GM21825 (cell line): ENCODE measurements at regions not wholly inside any gene's neighbourhood (a gene's known extent, or its start where the extent isn't known, plus 50 kb on each side); places are given as distances from the start of the nearest gene placed in this dataset.
A peak's percentile ranks its signal among the peaks of the same experiment; 100 is the strongest.
"Not testable (repeated sequence)": the region's sequence is repeated elsewhere in the genome, so short reads cannot be mapped to it uniquely, and the experiment has no call there.

ENCODE experiments used
- ATAC-seq: cut with Tn5 transposase; IDR thresholded peaks from one replicate; pipeline ENCODE4 v1.9.1; 2021; ENCODE audit warnings: mild to moderate bottlenecking, moderate library complexity; ENCODE audit not compliant: unreplicated experiment

GRCh38 chr10:11668847-11669610 lies 57.6 kb upstream of the USP6NL start:
- no peak for ATAC-seq

DNA sequence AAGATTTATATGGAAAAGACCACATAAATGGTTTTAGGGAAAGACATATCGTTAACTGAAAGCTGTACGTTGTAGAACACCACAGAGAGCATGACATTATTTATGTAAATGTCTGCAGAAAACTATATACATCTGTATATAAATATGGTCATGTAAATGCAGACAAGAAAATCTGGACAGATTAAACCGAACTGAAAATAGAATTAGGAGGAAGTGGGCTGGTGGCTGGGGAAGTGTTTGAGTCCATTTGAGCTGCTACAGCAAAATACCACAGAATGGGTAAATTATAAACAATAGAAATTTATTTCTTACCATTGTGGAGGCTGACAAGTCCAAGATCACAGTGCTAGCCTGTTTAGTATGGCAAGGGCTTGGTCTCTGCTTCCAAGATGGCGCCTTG lies 56.3 kb upstream of the USP6NL start:
- no peak for ATAC-seq

- ATAC-seq, result peak; percentile 76
These were observed 52.5 kb upstream of the USP6NL start for GRCh38 chr10:11663763-11664555.

DNA sequence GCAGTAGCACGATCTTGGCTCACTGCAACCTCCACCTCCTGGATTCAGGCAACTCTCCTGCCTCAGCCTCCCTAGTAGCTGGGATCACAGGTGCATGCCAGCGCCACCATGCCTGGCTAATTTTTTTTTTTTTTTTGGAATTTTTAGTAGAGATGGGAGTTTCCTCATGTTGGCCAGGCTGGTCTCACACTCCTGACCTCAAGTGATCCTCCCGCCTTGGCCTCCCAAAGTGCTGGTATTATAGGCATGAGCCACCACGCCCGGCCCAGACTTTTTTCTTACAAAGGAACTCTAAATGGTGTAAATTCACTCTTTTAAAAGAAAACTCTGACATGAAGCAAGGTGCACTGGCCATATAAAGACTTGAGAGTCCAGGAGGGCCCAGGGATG lies 51.7 kb upstream of the USP6NL start:
- not testable (repeated sequence) for ATAC-seq

DNA sequence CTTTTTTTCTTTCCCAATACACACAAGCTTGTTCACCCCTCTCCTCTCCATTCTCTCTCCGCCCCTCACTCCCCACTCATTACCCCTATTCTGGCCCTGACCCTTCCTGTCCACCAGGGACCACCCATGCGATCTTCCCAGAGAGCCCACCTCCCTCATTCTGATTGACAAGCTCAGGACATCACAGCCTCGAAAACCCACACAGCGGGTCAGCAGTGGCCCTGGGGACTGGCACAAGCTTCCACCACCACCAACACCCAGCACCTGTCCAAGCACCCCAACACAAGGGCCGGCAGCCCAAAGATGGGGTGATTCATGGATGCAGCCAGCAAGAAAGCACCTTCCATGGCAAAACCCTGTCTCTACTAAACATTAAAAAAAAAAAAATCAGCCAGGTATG lies 50.0 kb upstream of the USP6NL start:
- no peak for ATAC-seq
